ENCODE measurements at regions not wholly inside any gene's neighbourhood (a gene's known extent, or its start where the extent isn't known, plus 50 kb on each side); places are given as distances from the start of the nearest gene placed in this dataset.
"Not testable (repeated sequence)": the region's sequence is repeated elsewhere in the genome, so short reads cannot be mapped to it uniquely, and the experiment has no call there.

GRCh38 chr1:30162565-30162964 lies 560.8 kb downstream of the MATN1 start:
- no peaks in the 10 kb centered on the region for H3K9me3 ChIP-seq (ENCODE audit: insufficient read depth, low read depth, low read length)
- no peaks in the 10 kb centered on the region for H3K27me3 ChIP-seq (ENCODE audit: insufficient read depth, low read length)
- H3K4me1 ChIP-seq (ENCODE audit: insufficient read depth, low read length), result no peaks in the 10 kb centered on the region; the same call in 1 of the 2 replicates
- no peak overlapping the region for H3K9ac ChIP-seq (ENCODE audit: low read depth, low read length)
- H3K27ac ChIP-seq (ENCODE audit: low read length), result no peak overlapping the region
- H3K4me3 ChIP-seq (ENCODE audit: low read length), result no peak overlapping the region
- H3K36me3 ChIP-seq (ENCODE audit: insufficient read depth, low read depth, low read length), result no peaks in the 10 kb centered on the region

GRCh38 chr1:30161953-30162352 lies 561.4 kb downstream of the MATN1 start:
- no peaks in the 10 kb centered on the region for H3K27me3 ChIP-seq (ENCODE audit: insufficient read depth, low read length)
- H3K9ac ChIP-seq (ENCODE audit: low read depth, low read length), result no peak overlapping the region
- H3K4me3 ChIP-seq (ENCODE audit: low read length), result no peak overlapping the region
- H3K4me1 ChIP-seq (ENCODE audit: insufficient read depth, low read length), result no peaks in the 10 kb centered on the region; the same call in 1 of the 2 replicates
- no peak overlapping the region for H3K27ac ChIP-seq (ENCODE audit: low read length)
- no peaks in the 10 kb centered on the region for H3K9me3 ChIP-seq (ENCODE audit: insufficient read depth, low read depth, low read length)
- no peaks in the 10 kb centered on the region for H3K36me3 ChIP-seq (ENCODE audit: insufficient read depth, low read depth, low read length)

- Histone ChIP-seq H3K27me3 (ENCODE audit: insufficient read depth, low read length) (no peaks in the 10 kb centered on the region), H3K27ac (ENCODE audit: low read length) (no peak overlapping the region), H3K9ac (ENCODE audit: low read depth, low read length) (no peak overlapping the region), H3K9me3 (ENCODE audit: insufficient read depth, low read depth, low read length) (no peaks in the 10 kb centered on the region), H3K4me1 (ENCODE audit: insufficient read depth, low read length) (no peaks in the 10 kb centered on the region; the same call in 1 of the 2 replicates), H3K36me3 (ENCODE audit: insufficient read depth, low read depth, low read length) (no peaks in the 10 kb centered on the region), H3K4me3 (ENCODE audit: low read length) (no peak overlapping the region)
Measured at GRCh38 chr1:30160999-30161689, 562.2 kb downstream of the MATN1 start.

GRCh38 chr1:30159015-30159414 lies 564.4 kb downstream of the MATN1 start:
- no peak overlapping the region for H3K27ac ChIP-seq (ENCODE audit: low read length)
- no peak overlapping the region for H3K4me3 ChIP-seq (ENCODE audit: low read length)
- H3K36me3 ChIP-seq (ENCODE audit: insufficient read depth, low read depth, low read length), result no peaks in the 10 kb centered on the region
- no peaks in the 10 kb centered on the region for H3K27me3 ChIP-seq (ENCODE audit: insufficient read depth, low read length)
- H3K9ac ChIP-seq (ENCODE audit: low read depth, low read length), result no peak overlapping the region
- H3K4me1 ChIP-seq (ENCODE audit: insufficient read depth, low read length), result peaks cover 2% of the 10 kb centered on the region; the same call in 1 of the 2 replicates
- H3K9me3 ChIP-seq (ENCODE audit: insufficient read depth, low read depth, low read length), result no peaks in the 10 kb centered on the region; the same call in 1 of the 2 replicates

- not testable (repeated sequence) for H3K27ac ChIP-seq (ENCODE audit: low read length)
Measured at GRCh38 chr1:30155698-30156097, 567.7 kb downstream of the MATN1 start.

GRCh38 chr1:30155253-30155652 lies 568.1 kb downstream of the MATN1 start:
- H3K27ac ChIP-seq (ENCODE audit: low read length); H3K27me3 ChIP-seq (ENCODE audit: insufficient read depth, low read length); H3K36me3 ChIP-seq (ENCODE audit: insufficient read depth, low read depth, low read length); H3K9ac ChIP-seq (ENCODE audit: low read depth, low read length); H3K4me1 ChIP-seq (ENCODE audit: insufficient read depth, low read length); H3K4me3 ChIP-seq (ENCODE audit: low read length): not testable (repeated sequence)
- H3K9me3 ChIP-seq (ENCODE audit: insufficient read depth, low read depth, low read length), result peaks cover 28% of the 10 kb centered on the region

More at GRCh38 chr1:30155698-30156097, 567.7 kb downstream of the MATN1 start:
- peaks cover 26% of the 10 kb centered on the region for H3K9me3 ChIP-seq (ENCODE audit: insufficient read depth, low read depth, low read length)
- not testable (repeated sequence) for H3K4me1 ChIP-seq (ENCODE audit: insufficient read depth, low read length); H3K4me3 ChIP-seq (ENCODE audit: low read length); H3K36me3 ChIP-seq (ENCODE audit: insufficient read depth, low read depth, low read length); H3K27me3 ChIP-seq (ENCODE audit: insufficient read depth, low read length); H3K9ac ChIP-seq (ENCODE audit: low read depth, low read length)

- Histone ChIP-seq H3K4me3 (ENCODE audit: low read length) (no peak overlapping the region), H3K4me1 (ENCODE audit: insufficient read depth, low read length) (peaks cover 2% of the 10 kb centered on the region; the same call in 1 of the 2 replicates), H3K27me3 (ENCODE audit: insufficient read depth, low read length) (no peaks in the 10 kb centered on the region), H3K27ac (ENCODE audit: low read length) (no peak overlapping the region), H3K9me3 (ENCODE audit: insufficient read depth, low read depth, low read length) (peaks cover 28% of the 10 kb centered on the region), H3K36me3 (ENCODE audit: insufficient read depth, low read depth, low read length) (no peaks in the 10 kb centered on the region), H3K9ac (ENCODE audit: low read depth, low read length) (no peak overlapping the region)
Measured at GRCh38 chr1:30153743-30154449, 569.5 kb downstream of the MATN1 start.

- H3K36me3 ChIP-seq (ENCODE audit: insufficient read depth, low read depth, low read length), result no peaks in the 10 kb centered on the region
- peaks cover 28% of the 10 kb centered on the region for H3K9me3 ChIP-seq (ENCODE audit: insufficient read depth, low read depth, low read length)
- no peaks in the 10 kb centered on the region for H3K27me3 ChIP-seq (ENCODE audit: insufficient read depth, low read length)
- H3K4me1 ChIP-seq (ENCODE audit: insufficient read depth, low read length), result peaks cover 2% of the 10 kb centered on the region; the same call in 1 of the 2 replicates
- H3K27ac ChIP-seq (ENCODE audit: low read length), result no peak overlapping the region
- H3K9ac ChIP-seq (ENCODE audit: low read depth, low read length), result no peak overlapping the region
- no peak overlapping the region; the same call in 1 of the 2 replicates for H3K4me3 ChIP-seq (ENCODE audit: low read length)
Measured at GRCh38 chr1:30151826-30152225, 571.6 kb downstream of the MATN1 start.

GRCh38 chr1:30151119-30151518 lies 572.3 kb downstream of the MATN1 start:
- no peaks in the 10 kb centered on the region for H3K27me3 ChIP-seq (ENCODE audit: insufficient read depth, low read length)
- H3K36me3 ChIP-seq (ENCODE audit: insufficient read depth, low read depth, low read length), result no peaks in the 10 kb centered on the region

GRCh38 chr1:30149226-30149625 lies 574.2 kb downstream of the MATN1 start:
- no peaks in the 10 kb centered on the region for H3K27me3 ChIP-seq (ENCODE audit: insufficient read depth, low read length)
- H3K9me3 ChIP-seq (ENCODE audit: insufficient read depth, low read depth, low read length), result peaks cover 28% of the 10 kb centered on the region
- H3K27ac ChIP-seq (ENCODE audit: low read length), result no peak overlapping the region
- no peaks in the 10 kb centered on the region for H3K36me3 ChIP-seq (ENCODE audit: insufficient read depth, low read depth, low read length)
- no peak overlapping the region for H3K9ac ChIP-seq (ENCODE audit: low read depth, low read length)
- no peak overlapping the region for H3K4me3 ChIP-seq (ENCODE audit: low read length)
- H3K4me1 ChIP-seq (ENCODE audit: insufficient read depth, low read length), result peaks cover under 1% of the 10 kb centered on the region; the same call in 1 of the 2 replicates

More at GRCh38 chr1:30151119-30151518, 572.3 kb downstream of the MATN1 start:
- H3K9ac ChIP-seq (ENCODE audit: low read depth, low read length), result no peak overlapping the region
- H3K9me3 ChIP-seq (ENCODE audit: insufficient read depth, low read depth, low read length), result peaks cover 28% of the 10 kb centered on the region
- H3K4me1 ChIP-seq (ENCODE audit: insufficient read depth, low read length), result peaks cover 2% of the 10 kb centered on the region; the same call in 1 of the 2 replicates
- H3K4me3 ChIP-seq (ENCODE audit: low read length), result no peak overlapping the region
- no peak overlapping the region for H3K27ac ChIP-seq (ENCODE audit: low read length)

GRCh38 chr1:30148676-30149075 lies 574.7 kb downstream of the MATN1 start:
- peaks cover 28% of the 10 kb centered on the region for H3K9me3 ChIP-seq (ENCODE audit: insufficient read depth, low read depth, low read length)

GRCh38 chr1:30147188-30147587 lies 576.2 kb downstream of the MATN1 start:
- no peak overlapping the region for H3K9ac ChIP-seq (ENCODE audit: low read depth, low read length)
- H3K4me3 ChIP-seq (ENCODE audit: low read length), result no peak overlapping the region
- H3K9me3 ChIP-seq (ENCODE audit: insufficient read depth, low read depth, low read length), result peaks cover 28% of the 10 kb centered on the region
- H3K4me1 ChIP-seq (ENCODE audit: insufficient read depth, low read length), result no peaks in the 10 kb centered on the region
- H3K36me3 ChIP-seq (ENCODE audit: insufficient read depth, low read depth, low read length), result no peaks in the 10 kb centered on the region
- H3K27ac ChIP-seq (ENCODE audit: low read length), result no peak overlapping the region
- no peaks in the 10 kb centered on the region for H3K27me3 ChIP-seq (ENCODE audit: insufficient read depth, low read length)

More at GRCh38 chr1:30148676-30149075, 574.7 kb downstream of the MATN1 start:
- no peak overlapping the region for H3K4me3 ChIP-seq (ENCODE audit: low read length)
- H3K9ac ChIP-seq (ENCODE audit: low read depth, low read length), result no peak overlapping the region
- no peaks in the 10 kb centered on the region for H3K27me3 ChIP-seq (ENCODE audit: insufficient read depth, low read length)
- no peaks in the 10 kb centered on the region for H3K4me1 ChIP-seq (ENCODE audit: insufficient read depth, low read length)
- no peaks in the 10 kb centered on the region for H3K36me3 ChIP-seq (ENCODE audit: insufficient read depth, low read depth, low read length)
- no peak overlapping the region for H3K27ac ChIP-seq (ENCODE audit: low read length)
